Heart right ventricle (tissue), 16 donors: ENCODE measurements at regions not wholly inside any gene's neighbourhood (a gene's known extent, or its start where the extent isn't known, plus 50 kb on each side); places are given as distances from the start of the nearest gene placed in this dataset.

Experiments used
- ATAC-seq, 8 donors: fragments of 200-7000 bp; cut with Tn5 transposase; one replicate each; pipeline ENCODE4 v1.9.1; 2020; ENCODE audit warnings: mild to moderate bottlenecking in 8 of 8, moderate library complexity in 8 of 8, moderate number of reproducible peaks in 1 of 8
- DNase-seq, 2 donors: peaks; one replicate each; pipeline ENCODE4 v3.0.0-alpha.2; 2020
- H3K27ac ChIP-seq, 10 donors: fragments of 200-600 bp; sonication (generic) in 2 of 10; one replicate each; pipeline versions ENCODE4 v1.5.0 to v1.8.0; 2020 to 2022; ENCODE audit warnings: mild to moderate bottlenecking in 3 of 10
- H3K27me3 ChIP-seq, 7 donors: fragments of 200-600 bp; one replicate each; pipeline ENCODE4 v1.8.0; 2021 to 2022; ENCODE audit warnings: mild to moderate bottlenecking in 2 of 7
- H3K36me3 ChIP-seq, 9 donors: fragments of 200-600 bp; sonication (generic) in 1 of 9; one replicate each; pipeline versions ENCODE4 v1.5.0 to v1.8.0; 2020 to 2022; ENCODE audit warnings: mild to moderate bottlenecking in 2 of 9
- H3K4me1 ChIP-seq, 9 donors: fragments of 200-600 bp; sonication (generic) in 1 of 9; one replicate each; pipeline versions ENCODE4 v1.5.0 to v1.8.0; 2020 to 2022; ENCODE audit warnings: mild to moderate bottlenecking in 4 of 9
- H3K4me3 ChIP-seq, 10 donors: fragments of 200-600 bp; sonication (generic) in 2 of 10; one replicate each; pipeline versions ENCODE4 v1.5.0 to v1.8.0; 2020 to 2022; ENCODE audit warnings: mild to moderate bottlenecking in 7 of 10, moderate library complexity in 2 of 10
- H3K9me3 ChIP-seq, 11 donors: fragments of 200-600 bp in 10 of 11; sonication (generic) in 2 of 11; one replicate each; pipeline versions ENCODE4 v1.5.0 to v1.8.0; 2013 to 2022; ENCODE audit warnings: mild to moderate bottlenecking in 2 of 11, control low read depth in 1 of 11, moderate library complexity in 1 of 11
- CTCF ChIP-seq, 9 donors: fragments of 200-600 bp; sonication (generic) in 2 of 9; IDR thresholded peaks; one replicate each; pipeline versions ENCODE4 v1.5.0 to v1.8.0; 2021 to 2022; ENCODE audit warnings: antibody characterized with exemption in 9 of 9, mild to moderate bottlenecking in 5 of 9, moderate library complexity in 1 of 9
- WGBS, 2 donors: extraction: QIAGEN DNeasy Blood & Tissue Kit; methylation state at CpG; one replicate each; pipeline ENCODE4 v1.1.7; 2013; ENCODE audit warnings: inconsistent platforms in 1 of 2; 5-methylcytosine and 5-hydroxymethylcytosine counted together
- intact Hi-C, 10 donors: fragments of 100-400 bp; cut with DNase I; formaldehyde crosslinking; loops; one replicate each; pipeline versions ENCODE4 v1.11.1 to v1.14.2; 2022
- donor health status: Arrhythmogenic right ventricular cardiomyopathy.
- donor health status: ischemic (EF 13 %, LVEDD 7.1; RV severe dilation, severe dysfunction).
- donor health status: healthy with polysubstance abuse.
- donor health status: DM: no; HTN: yes; CAD: no.
- donor health status: DM: no; HTN: no; CAD: no.
- donor health status: ischemic (EF 25% LVEDD 6.9; RV normal size, moderate dysfunction).
- donor health status: ischemic (EF 25% LVEDD 5.7; RV mildly dilated, moderate dysfunction).
- donor health status: healthy.
- donor health status: DM: yes; HTN: yes; CAD: no.
- donor health status: Ischemic cardiomyopathy.
- donor health status: ischemic (EF 35%, LVEDD 5.7; RV mildly dilated, moderate dysfunction).
- donor health status: nonischemic (EF 11% LVEDD 7.7; RV severe dilation, severe dysfunction).
- donor health status: DM: yes; HTN: yes; CAD: no.
- donor health status: PGD.
- donor health status: ischemic (EF 29% LVEDD 5.4; RV normal size, mild dysfunction).
- donor health status: nonischemic (EF 23%, LVEDD 6.1; RV moderate dilation, normal function).

GRCh38 chr14:40525314-40525713, 1081.4 kb upstream of the LRFN5 start:
- H3K27ac ChIP-seq = no peak overlapping the region
- H3K4me1 ChIP-seq = no peaks in the 10 kb centered on the region
- ATAC-seq (no peak), DNase-seq (no peak)
- intact Hi-C loops = no loop called here
- no peak for TF ChIP-seq CTCF (IDR thresholded peaks at IDR 0.05)
- WGBS, 2 donors = 84 to 93% methylated on average over 1 of the region's 1 CpG
- no peaks in the 10 kb centered on the region for H3K36me3 ChIP-seq
- H3K9me3 ChIP-seq = no peaks in the 10 kb centered on the region
- no peak overlapping the region for H3K4me3 ChIP-seq
- H3K27me3 ChIP-seq = no peaks in the 10 kb centered on the region

- Histone ChIP-seq H3K4me3 (no peak overlapping the region), H3K36me3 (no peaks in the 10 kb centered on the region), H3K27me3 (no peaks in the 10 kb centered on the region), H3K27ac (no peak overlapping the region), H3K4me1 (no peaks in the 10 kb centered on the region), H3K9me3 (no peaks in the 10 kb centered on the region)
- ATAC-seq (no peak), DNase-seq (no peak)
- intact Hi-C loops = no loop called here
- TF ChIP-seq CTCF (IDR thresholded peaks at IDR 0.05) = no peak
These were observed 1083.6 kb upstream of the LRFN5 start for GRCh38 chr14:40523123-40523522.

GRCh38 chr14:40494483-40494882, 1062.2 kb upstream of the FBXO33 start:
- intact Hi-C loops = no loop called here
- WGBS, 2 donors = 74 to 76% methylated on average over 3 of the region's 3 CpGs
- no peak overlapping the region for H3K4me3 ChIP-seq

GRCh38 chr14:40487824-40488223, 1055.6 kb upstream of the FBXO33 start:
- 80 to 84% methylated on average over 1 of the region's 1 CpG for WGBS, 2 donors
- no peak overlapping the region for H3K27ac ChIP-seq
- H3K4me3 ChIP-seq = no peak overlapping the region
- H3K36me3 ChIP-seq = no peaks in the 10 kb centered on the region
- ATAC-seq (no peak), DNase-seq (no peak)
- no peak for TF ChIP-seq CTCF (IDR thresholded peaks at IDR 0.05)
- no peaks in the 10 kb centered on the region for H3K27me3 ChIP-seq
- intact Hi-C loops = no loop called here
- H3K4me1 ChIP-seq = no peaks in the 10 kb centered on the region
- no peaks in the 10 kb centered on the region for H3K9me3 ChIP-seq

More at GRCh38 chr14:40494483-40494882, 1062.2 kb upstream of the FBXO33 start:
- H3K9me3 ChIP-seq = no peaks in the 10 kb centered on the region
- no peaks in the 10 kb centered on the region for H3K4me1 ChIP-seq
- H3K27ac ChIP-seq = no peak overlapping the region
- no peak for DNase-seq
- no peaks in the 10 kb centered on the region for H3K36me3 ChIP-seq
- H3K27me3 ChIP-seq = no peaks in the 10 kb centered on the region
- no peak for TF ChIP-seq CTCF (IDR thresholded peaks at IDR 0.05)
- no peak for ATAC-seq

GRCh38 chr14:40485688-40486087, 1053.5 kb upstream of the FBXO33 start:
- Histone ChIP-seq H3K4me3 (no peak overlapping the region), H3K9me3 (no peaks in the 10 kb centered on the region), H3K27ac (no peak overlapping the region), H3K4me1 (no peaks in the 10 kb centered on the region), H3K27me3 (no peaks in the 10 kb centered on the region), H3K36me3 (no peaks in the 10 kb centered on the region)
- ATAC-seq (no peak), DNase-seq (no peak)
- intact Hi-C loops = no loop called here
- TF ChIP-seq CTCF (IDR thresholded peaks at IDR 0.05) = no peak
